GM18505 (cell line): ENCODE measurements at regions not wholly inside any gene's neighbourhood (a gene's known extent, or its start where the extent isn't known, plus 50 kb on each side); places are given as distances from the start of the nearest gene placed in this dataset.

Experiments used
- ATAC-seq: cut with Tn5 transposase; IDR thresholded peaks from one replicate; pipeline ENCODE4 v1.9.1; 2021; ENCODE audit not compliant: unreplicated experiment
- POLR2A ChIP-seq: IDR thresholded peaks from 4 replicates; pipeline ENCODE4 v1.6.1; 2011; ENCODE audit warnings: borderline replicate concordance; ENCODE audit not compliant: insufficient read depth, insufficient read length; ENCODE audit errors: extremely low read depth

- TF ChIP-seq POLR2A: no peak
- ATAC-seq: no peak
These were observed 214.7 kb upstream of the PTCHD4 start for GRCh38 chr6:48325701-48326100.

DNA sequence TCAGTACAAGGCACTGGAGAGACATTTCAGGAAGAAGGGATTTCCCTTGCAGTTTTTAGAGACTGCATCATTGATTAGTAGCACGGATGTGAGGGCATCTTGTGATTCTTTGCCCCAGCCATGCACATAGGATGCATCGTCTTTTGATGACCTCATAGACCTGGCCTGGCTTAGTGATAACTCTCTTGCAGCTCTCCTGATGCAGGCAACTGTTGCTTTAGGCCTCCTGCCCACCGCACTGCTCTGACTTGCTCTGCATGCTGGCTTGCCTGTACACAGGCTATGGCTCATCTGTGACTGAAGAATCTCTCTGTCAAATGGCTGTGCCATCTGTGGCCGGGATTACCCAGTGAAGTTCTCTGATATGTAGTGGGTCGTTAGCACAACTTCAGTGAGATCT is 207.7 kb upstream of the PTCHD4 start:
- TF ChIP-seq POLR2A: no peak

DNA sequence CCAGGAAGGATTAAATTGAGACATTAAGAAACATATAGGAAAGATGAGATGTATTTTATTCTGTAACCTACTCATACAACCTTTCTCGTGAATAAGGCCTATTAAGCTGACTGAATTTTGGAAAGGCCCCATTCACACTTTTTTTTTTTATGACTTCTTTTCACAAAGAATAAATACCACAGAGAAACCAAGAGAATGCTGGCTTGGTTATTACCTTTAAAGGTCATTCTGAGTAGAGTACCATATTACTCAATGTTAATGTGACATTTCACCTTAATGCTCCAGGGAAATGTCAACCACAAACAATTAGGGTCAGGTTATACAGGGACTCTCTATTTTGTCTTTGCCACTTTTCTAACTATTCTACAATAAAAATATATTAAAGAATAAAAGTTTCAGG is 204.9 kb upstream of the PTCHD4 start:
- ATAC-seq: no peak
- TF ChIP-seq POLR2A: no peak

More for the DNA sequence above, 207.7 kb upstream of the PTCHD4 start:
- no peak for ATAC-seq

- ATAC-seq: no peak
- TF ChIP-seq POLR2A: no peak
These were observed 204.2 kb upstream of the PTCHD4 start for GRCh38 chr6:48315051-48315719.

GRCh38 chr6:48311301-48311700 is 200.3 kb upstream of the PTCHD4 start:
- no peak for ATAC-seq
- no peak for TF ChIP-seq POLR2A

- ATAC-seq: no peak
- TF ChIP-seq POLR2A: no peak
These were observed 196.6 kb upstream of the PTCHD4 start for GRCh38 chr6:48307573-48307972.

GRCh38 chr6:48290595-48290994 is 179.6 kb upstream of the PTCHD4 start:
- no peak for ATAC-seq
- TF ChIP-seq POLR2A: no peak

DNA sequence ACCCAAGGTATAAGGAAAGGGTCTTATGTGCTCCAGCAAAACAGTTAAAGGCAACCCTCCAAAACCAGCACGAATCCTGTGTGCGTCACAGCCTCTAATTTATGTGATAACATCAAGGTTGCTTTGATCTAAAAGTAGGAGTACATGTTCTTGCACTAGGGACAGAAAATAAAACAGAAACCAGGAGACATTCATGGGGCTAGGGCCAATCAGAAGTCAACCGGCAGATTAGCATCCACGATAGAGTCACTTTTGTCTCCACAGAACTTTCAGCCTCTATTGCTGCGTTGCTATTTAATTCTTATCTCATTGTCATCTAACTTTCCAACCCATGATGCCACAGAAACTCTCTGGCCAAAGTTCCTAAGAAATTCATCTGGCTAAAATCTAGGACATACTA is 178.8 kb upstream of the PTCHD4 start:
- ATAC-seq: no peak
- no peak for TF ChIP-seq POLR2A

DNA sequence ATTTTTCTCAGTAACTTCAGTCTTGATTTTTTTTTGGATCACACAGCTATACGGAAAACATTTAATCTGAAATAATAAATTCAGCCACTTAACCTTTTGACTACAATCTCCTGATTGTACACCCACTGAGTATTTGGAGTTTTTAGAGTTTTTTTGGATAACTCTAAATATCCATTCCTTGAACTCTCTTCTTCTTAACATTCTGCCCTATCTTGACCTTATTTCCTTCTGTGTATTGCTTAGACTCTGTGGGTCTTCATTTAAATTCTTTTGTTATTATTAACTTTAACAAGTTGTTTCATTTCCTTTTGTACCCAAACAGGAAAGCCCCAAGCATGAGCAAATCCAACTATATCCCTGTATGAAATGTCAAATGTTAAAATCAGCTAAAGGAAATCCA is 170.2 kb upstream of the PTCHD4 start:
- no peak for TF ChIP-seq POLR2A
- no peak for ATAC-seq

DNA sequence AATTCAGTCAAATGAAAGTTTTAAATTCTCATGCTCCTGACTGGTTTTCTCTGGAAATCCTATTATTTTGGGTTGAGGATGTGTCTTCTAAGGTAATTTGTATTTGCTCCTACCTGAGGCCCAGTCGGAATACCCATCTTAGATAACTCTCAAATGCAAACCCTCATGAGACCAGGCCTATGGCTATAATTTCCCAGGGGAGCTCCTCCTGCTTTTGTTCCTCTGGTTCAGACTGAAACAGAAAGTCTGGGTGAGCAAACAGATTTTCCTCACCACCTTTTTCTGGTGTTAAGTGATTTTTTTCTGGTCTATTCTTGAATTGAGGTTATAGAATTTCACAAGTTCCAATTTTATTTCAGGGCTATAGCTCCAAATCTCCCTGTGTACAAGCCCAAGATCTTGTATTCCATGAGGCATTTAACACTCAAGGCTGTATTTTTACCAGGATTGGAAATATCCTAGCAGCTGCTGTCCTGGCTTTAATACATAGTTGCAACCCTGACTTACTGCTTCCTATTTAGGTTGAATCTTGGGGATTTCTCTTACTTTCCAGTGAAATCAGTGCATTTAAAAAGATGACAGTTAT is 169.1 kb upstream of the PTCHD4 start:
- TF ChIP-seq POLR2A: no peak
- no peak for ATAC-seq

- TF ChIP-seq POLR2A: no peak
- no peak for ATAC-seq
These were observed 167.3 kb upstream of the PTCHD4 start for GRCh38 chr6:48278261-48278660.

GRCh38 chr6:48272518-48272917 is 161.5 kb upstream of the PTCHD4 start:
- ATAC-seq: no peak
- no peak for TF ChIP-seq POLR2A

DNA sequence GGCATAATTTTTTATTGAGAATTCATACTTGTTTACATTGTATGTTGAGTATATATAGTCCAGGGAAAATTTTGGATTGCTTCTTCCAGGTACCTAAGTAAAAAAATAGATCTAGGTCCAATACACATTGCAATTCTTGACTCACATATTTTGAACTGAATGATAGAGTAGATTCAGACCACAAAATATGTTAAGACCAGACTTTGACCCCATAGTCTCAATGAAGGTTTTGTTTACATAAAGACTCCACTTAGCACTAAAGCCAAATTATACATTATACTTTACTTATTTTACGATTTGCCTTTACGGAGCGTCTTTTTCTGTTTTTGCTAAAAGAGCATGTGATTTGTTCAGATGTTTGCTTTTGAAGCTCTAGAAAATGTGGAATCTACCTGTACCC is 144.1 kb upstream of the PTCHD4 start:
- TF ChIP-seq POLR2A: no peak
- ATAC-seq: no peak

DNA sequence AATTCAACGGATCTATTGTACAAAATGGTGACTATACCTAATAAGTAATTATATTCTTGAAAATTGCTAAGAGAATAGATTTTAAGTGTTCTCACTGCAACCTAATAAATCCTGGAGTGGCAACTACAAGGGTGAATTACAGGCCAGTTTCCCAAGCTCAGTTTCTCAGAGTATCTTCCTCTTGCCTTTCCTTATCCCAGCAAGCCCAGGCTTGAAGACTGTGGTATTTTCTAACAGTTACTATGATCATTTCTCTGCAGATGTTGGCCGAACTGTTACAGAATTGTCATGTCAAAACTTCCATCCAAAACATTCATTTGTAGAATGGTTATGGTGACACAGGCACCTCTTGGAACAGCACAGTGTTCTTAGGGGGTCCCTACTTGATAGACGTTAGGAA is 138.1 kb upstream of the PTCHD4 start:
- TF ChIP-seq POLR2A: no peak
- no peak for ATAC-seq

DNA sequence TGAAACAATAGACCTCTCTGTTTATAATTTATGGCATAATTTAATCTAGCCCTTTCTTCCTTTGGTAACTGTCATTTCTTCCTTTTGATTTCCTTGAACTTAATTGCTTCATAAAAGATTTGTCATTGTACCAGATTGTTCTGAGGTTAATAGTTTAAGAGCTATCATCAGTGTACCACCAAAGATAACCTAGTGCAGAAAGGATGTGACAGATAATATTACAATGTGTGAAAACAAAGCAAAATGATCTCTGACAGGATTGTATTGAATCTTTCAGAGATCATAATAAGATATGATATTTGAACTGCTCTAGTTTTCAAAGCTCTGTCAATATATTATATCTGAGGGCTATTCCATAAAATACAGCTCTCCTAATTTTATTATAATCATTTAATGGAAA is 132.1 kb upstream of the PTCHD4 start:
- TF ChIP-seq POLR2A: no peak
- ATAC-seq: no peak

DNA sequence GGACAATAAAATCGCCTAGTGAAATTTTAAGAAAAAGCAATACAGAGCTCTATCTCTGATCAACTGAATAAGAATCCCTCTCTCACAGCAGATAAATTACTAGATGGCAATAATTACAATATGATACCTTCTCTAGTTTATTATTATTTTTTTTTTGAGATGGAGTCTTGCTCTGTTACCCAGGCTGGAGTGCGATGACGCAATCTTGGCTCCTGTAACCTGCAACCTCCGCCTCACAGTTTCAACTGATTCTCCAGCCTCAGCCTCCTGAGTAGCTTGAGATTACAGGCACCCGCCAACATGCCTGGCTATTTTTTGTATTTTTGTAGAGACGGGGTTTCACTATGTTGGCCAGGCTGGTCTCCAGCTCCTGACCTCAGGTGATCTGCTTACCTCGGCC is 129.3 kb upstream of the PTCHD4 start:
- no peak for ATAC-seq
- no peak for TF ChIP-seq POLR2A

DNA sequence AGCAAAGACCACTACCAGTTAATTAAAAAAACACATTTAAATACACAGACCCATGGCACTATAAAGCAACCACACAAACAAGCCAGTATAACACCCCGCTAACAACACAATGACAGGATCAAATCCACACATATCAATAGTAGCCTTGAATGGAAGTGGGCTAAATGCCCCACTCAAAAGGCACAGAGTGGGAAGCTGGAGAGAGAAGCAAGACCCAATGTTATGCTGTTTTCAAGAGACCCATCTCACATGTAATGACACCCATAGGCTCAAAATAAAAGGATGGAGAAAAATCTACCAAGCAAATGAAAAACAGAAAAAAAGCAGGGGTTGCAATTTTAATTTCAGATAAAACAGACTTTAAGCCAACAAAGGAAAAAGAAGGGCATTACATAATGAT is 125.4 kb upstream of the PTCHD4 start:
- TF ChIP-seq POLR2A: no peak
- no peak for ATAC-seq
